Muscle layer of colon (tissue), 2 donors: ENCODE measurements at regions not wholly inside any gene's neighbourhood (a gene's known extent, or its start where the extent isn't known, plus 50 kb on each side); places are given as distances from the start of the nearest gene placed in this dataset.

Source experiments
- H3K27ac ChIP-seq: one replicate; pipeline ENCODE4 v1.7.0; 2013; ENCODE audit warnings: low read depth, mild to moderate bottlenecking, low read length, moderate library complexity
- H3K27me3 ChIP-seq, 2 donors: one replicate each; pipeline ENCODE4 v1.7.0; 2013; ENCODE audit warnings: low read length in 2 of 2, mild to moderate bottlenecking in 2 of 2; ENCODE audit not compliant: insufficient read depth in 2 of 2, control insufficient read depth in 1 of 2
- H3K36me3 ChIP-seq: one replicate; pipeline ENCODE4 v1.7.0; 2013; ENCODE audit warnings: mild to moderate bottlenecking, low read length; ENCODE audit not compliant: insufficient read depth
- H3K4me1 ChIP-seq: one replicate; pipeline ENCODE4 v1.7.0; 2013; ENCODE audit warnings: mild to moderate bottlenecking, low read length; ENCODE audit not compliant: insufficient read depth
- H3K4me3 ChIP-seq, 2 donors: one replicate each; pipeline ENCODE4 v1.7.0; 2013; ENCODE audit warnings: low read length in 2 of 2, low read depth in 1 of 2, mild to moderate bottlenecking in 1 of 2, moderate library complexity in 1 of 2
- H3K9ac ChIP-seq: one replicate; pipeline ENCODE4 v1.7.0; 2013; ENCODE audit warnings: low read length
- H3K9me3 ChIP-seq: one replicate; pipeline ENCODE4 v1.7.0; 2013; ENCODE audit warnings: mild to moderate bottlenecking, low read length
- donor health status: abdominal sarcoma.
- donor health status: Adenocarcinoma of cecum.

- no peaks in the 10 kb centered on the region for H3K27me3 ChIP-seq
- H3K36me3 ChIP-seq = no peaks in the 10 kb centered on the region
- H3K9ac ChIP-seq = no peak overlapping the region
- H3K4me1 ChIP-seq = no peaks in the 10 kb centered on the region
- H3K9me3 ChIP-seq = no peaks in the 10 kb centered on the region
- H3K27ac ChIP-seq = no peak overlapping the region
- H3K4me3 ChIP-seq = no peak overlapping the region
Observed at GRCh38 chr10:3534433-3534832, 250.6 kb downstream of the KLF6 start.

- no peaks in the 10 kb centered on the region for H3K36me3 ChIP-seq
- H3K4me3 ChIP-seq = no peak overlapping the region
- H3K9ac ChIP-seq = no peak overlapping the region
- no peaks in the 10 kb centered on the region for H3K27me3 ChIP-seq
- H3K4me1 ChIP-seq = no peaks in the 10 kb centered on the region
- no peak overlapping the region for H3K27ac ChIP-seq
- no peaks in the 10 kb centered on the region for H3K9me3 ChIP-seq
Observed at GRCh38 chr10:3533296-3533695, 251.7 kb downstream of the KLF6 start.

GRCh38 chr10:3532644-3533043 lies 252.4 kb downstream of the KLF6 start:
- H3K36me3 ChIP-seq = no peaks in the 10 kb centered on the region
- H3K4me1 ChIP-seq = no peaks in the 10 kb centered on the region
- H3K4me3 ChIP-seq = no peak overlapping the region
- H3K9ac ChIP-seq = no peak overlapping the region
- H3K27me3 ChIP-seq = no peaks in the 10 kb centered on the region
- no peaks in the 10 kb centered on the region for H3K9me3 ChIP-seq
- H3K27ac ChIP-seq = no peak overlapping the region

- Histone ChIP-seq H3K27me3 (no peaks in the 10 kb centered on the region), H3K27ac (no peak overlapping the region), H3K9me3 (no peaks in the 10 kb centered on the region), H3K4me1 (peaks cover 6% of the 10 kb centered on the region), H3K9ac (no peak overlapping the region), H3K36me3 (no peaks in the 10 kb centered on the region), H3K4me3 (no peak overlapping the region)
Observed at GRCh38 chr10:3531670-3532069, 253.3 kb downstream of the KLF6 start.

GRCh38 chr10:3530783-3531645 lies 254.0 kb downstream of the KLF6 start:
- Histone ChIP-seq H3K9me3 (no peaks in the 10 kb centered on the region), H3K9ac (no peak overlapping the region), H3K27ac (no peak overlapping the region), H3K4me3 (no peak overlapping the region), H3K27me3 (no peaks in the 10 kb centered on the region), H3K36me3 (no peaks in the 10 kb centered on the region), H3K4me1 (peaks cover 12% of the 10 kb centered on the region)

- H3K9me3 ChIP-seq = no peaks in the 10 kb centered on the region
- peaks cover 13% of the 10 kb centered on the region for H3K4me1 ChIP-seq
- no peak overlapping the region for H3K4me3 ChIP-seq
- H3K9ac ChIP-seq = no peak overlapping the region
- no peak overlapping the region for H3K27ac ChIP-seq
- no peaks in the 10 kb centered on the region for H3K27me3 ChIP-seq
- H3K36me3 ChIP-seq = no peaks in the 10 kb centered on the region
Observed at GRCh38 chr10:3530346-3530745, 254.7 kb downstream of the KLF6 start.

- H3K27ac ChIP-seq = no peak overlapping the region
- no peak overlapping the region for H3K9ac ChIP-seq
- H3K36me3 ChIP-seq = no peaks in the 10 kb centered on the region
- no peak overlapping the region for H3K4me3 ChIP-seq
- no peaks in the 10 kb centered on the region for H3K9me3 ChIP-seq
- peaks cover 13% of the 10 kb centered on the region for H3K4me1 ChIP-seq
- no peaks in the 10 kb centered on the region for H3K27me3 ChIP-seq
Observed at GRCh38 chr10:3529691-3530090, 255.3 kb downstream of the KLF6 start.

- Histone ChIP-seq H3K9me3 (no peaks in the 10 kb centered on the region), H3K9ac (no peak overlapping the region), H3K4me1 (peaks cover 13% of the 10 kb centered on the region), H3K27me3 (no peaks in the 10 kb centered on the region), H3K36me3 (no peaks in the 10 kb centered on the region), H3K27ac (no peak overlapping the region), H3K4me3 (no peak overlapping the region)
Observed at GRCh38 chr10:3528823-3529403, 256.1 kb downstream of the KLF6 start.

- H3K4me3 ChIP-seq = no peak overlapping the region
- no peaks in the 10 kb centered on the region for H3K36me3 ChIP-seq
- H3K4me1 ChIP-seq = peaks cover 13% of the 10 kb centered on the region
- no peaks in the 10 kb centered on the region for H3K27me3 ChIP-seq
- H3K9ac ChIP-seq = no peak overlapping the region
- no peak overlapping the region for H3K27ac ChIP-seq
- no peaks in the 10 kb centered on the region for H3K9me3 ChIP-seq
Observed at GRCh38 chr10:3528271-3528670, 256.7 kb downstream of the KLF6 start.

GRCh38 chr10:3527869-3528268 lies 257.1 kb downstream of the KLF6 start:
- Histone ChIP-seq H3K4me1 (peaks cover 13% of the 10 kb centered on the region), H3K36me3 (no peaks in the 10 kb centered on the region), H3K9ac (no peak overlapping the region), H3K27ac (no peak overlapping the region), H3K4me3 (no peak overlapping the region), H3K9me3 (no peaks in the 10 kb centered on the region), H3K27me3 (no peaks in the 10 kb centered on the region)

- H3K4me3 ChIP-seq = no peak overlapping the region
- H3K9ac ChIP-seq = no peak overlapping the region
- peaks cover 13% of the 10 kb centered on the region for H3K4me1 ChIP-seq
- no peaks in the 10 kb centered on the region for H3K27me3 ChIP-seq
- no peaks in the 10 kb centered on the region for H3K9me3 ChIP-seq
- no peaks in the 10 kb centered on the region for H3K36me3 ChIP-seq
- H3K27ac ChIP-seq = peak overlapping the region; percentile 27
Observed at GRCh38 chr10:3526727-3527501, 258.1 kb downstream of the KLF6 start.
